HG03159 (cell line): ENCODE measurements at regions not wholly inside any gene's neighbourhood (a gene's known extent, or its start where the extent isn't known, plus 50 kb on each side); places are given as distances from the start of the nearest gene placed in this dataset.
A peak's percentile ranks its signal among the peaks of the same experiment; 100 is the strongest.
"Not testable (repeated sequence)": the region's sequence is repeated elsewhere in the genome, so short reads cannot be mapped to it uniquely, and the experiment has no call there.

Experiments
- ATAC-seq: cut with Tn5 transposase; IDR thresholded peaks from one replicate; pipeline ENCODE4 v1.9.1; 2021; ENCODE audit warnings: mild to moderate bottlenecking, moderate library complexity; ENCODE audit not compliant: unreplicated experiment

DNA sequence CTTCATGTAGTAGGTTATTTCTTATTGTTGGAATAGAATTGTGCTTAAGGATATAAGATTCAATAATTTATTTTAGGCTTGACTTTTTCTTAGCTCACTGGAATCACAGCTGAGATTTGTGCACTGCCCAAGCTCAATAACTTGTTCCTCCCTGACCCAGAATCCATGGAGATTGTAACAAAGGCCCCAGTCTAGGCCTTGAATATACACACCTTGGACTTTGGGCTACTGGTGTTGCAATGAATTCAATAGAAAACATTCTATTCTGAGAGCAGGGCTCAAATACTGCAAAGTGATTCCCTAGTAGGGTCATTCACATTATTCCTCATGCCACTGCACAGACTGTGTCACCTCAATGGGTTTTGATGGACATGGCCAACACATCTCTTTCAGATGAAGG is 352.4 kb downstream of the GALC start:
- ATAC-seq = no peak

DNA sequence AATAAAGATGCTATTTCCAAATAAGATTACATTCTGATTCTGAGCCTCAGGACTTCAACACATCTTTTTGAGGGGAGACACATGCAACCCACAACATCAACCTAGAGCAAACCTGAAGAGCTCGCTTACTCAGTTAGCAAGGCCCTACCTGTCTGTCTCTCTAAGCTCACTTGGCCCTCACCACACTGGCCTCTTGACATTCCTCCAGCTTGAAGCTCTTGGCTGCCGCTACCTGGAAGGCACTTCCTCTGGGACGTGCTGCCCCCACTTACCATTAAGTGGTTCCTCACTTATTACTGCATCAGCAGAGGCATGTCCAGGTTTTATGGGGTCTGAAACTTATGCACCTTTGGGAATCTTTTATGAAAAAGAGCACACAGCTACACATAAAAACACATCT is 354.8 kb downstream of the GALC start:
- no peak for ATAC-seq

DNA sequence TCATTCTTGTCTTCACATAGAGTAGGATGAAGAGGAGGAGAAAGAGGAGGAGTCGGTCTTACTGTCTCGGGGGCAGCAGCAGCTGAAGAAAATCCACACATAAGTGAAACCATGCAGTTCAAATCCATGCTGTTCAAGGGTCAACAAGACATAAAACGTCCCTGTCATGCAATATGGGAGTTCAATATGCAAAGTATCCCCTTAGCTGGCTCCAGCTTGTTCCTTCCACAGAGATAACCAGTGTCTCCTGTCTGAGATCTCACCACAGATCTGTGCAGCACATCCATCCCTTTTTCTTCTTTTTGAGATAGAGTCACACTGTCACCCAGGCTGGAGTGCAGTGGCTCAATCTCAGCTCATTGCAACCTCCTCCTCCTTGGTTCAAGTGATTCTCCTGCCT is 357.5 kb downstream of the GALC start:
- ATAC-seq = no peak

DNA sequence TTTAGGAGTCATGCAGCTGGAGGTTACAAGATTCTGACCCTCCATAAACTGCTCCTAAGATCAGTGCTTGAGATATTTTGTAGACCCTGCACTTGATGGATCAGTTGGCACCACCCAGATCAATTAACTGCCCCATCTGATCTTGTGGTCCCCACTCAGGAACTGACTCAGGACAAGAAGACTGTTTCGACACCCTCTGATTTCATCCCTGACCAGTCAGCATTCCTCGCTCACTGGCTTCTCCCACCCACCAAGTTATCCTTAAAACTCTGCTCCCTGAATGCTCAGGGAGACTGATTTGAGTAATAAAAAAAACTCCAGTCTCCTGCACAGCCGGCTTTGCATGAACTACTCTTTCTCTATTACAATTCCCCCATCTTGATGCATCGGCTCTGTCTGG is 360.2 kb downstream of the GALC start:
- no peak for ATAC-seq

DNA sequence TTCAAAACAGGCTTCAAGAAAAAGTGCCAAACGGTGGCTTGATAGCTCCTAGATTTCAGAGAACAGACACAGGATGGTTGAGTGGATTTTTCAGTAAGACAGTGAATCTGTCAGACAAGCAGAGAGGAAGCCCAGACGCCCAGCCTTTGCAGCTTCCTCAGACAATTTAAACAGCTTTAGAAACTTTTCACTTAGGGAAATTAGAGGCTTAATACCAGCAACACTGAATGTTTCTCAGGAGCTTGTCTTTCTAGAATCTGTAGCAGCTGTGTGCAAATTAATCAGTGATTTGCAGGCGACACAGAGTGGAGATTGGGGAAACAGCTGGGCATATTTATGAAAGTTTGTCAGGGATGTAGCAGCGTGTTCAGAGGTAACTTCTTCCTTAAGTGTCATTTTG is 362.1 kb downstream of the GALC start:
- no peak for ATAC-seq

DNA sequence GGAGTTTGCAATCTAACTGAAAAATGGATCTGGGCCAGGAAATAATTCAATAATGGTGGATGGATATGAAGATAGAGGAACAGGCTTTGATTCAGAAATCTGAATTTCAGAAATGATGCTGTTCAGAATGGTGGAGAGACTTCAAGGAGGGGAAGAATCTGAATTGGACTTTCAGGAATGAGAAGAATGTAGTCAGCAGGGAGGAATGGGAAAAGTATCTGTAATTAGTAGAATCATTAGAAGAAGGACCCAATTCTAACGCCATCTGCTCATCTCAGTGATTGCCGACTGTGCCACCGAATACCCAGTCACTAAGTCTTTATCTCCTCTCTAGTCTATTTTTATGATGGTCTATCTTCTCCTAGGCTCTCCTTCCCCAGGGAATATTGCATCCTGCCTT is 363.2 kb downstream of the GALC start:
- no peak for ATAC-seq

DNA sequence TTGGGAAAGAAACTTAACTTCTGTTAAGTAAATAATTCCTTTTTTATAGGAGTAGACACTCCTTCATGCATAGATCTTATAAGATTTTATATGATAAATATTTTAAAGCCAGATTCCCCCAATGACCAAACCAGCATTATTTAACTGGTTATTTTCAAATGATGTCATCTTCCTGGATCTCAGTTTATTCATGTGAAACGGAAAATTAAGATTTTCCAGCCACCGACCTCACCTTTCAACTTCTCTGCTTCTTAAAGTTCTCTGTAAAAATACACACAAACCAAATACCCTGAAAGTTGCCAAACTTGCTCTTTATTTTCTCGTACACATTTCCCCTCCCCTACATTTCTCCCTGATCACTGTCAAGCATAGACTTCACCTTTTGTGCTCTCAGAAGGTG is 364.2 kb downstream of the GALC start:
- ATAC-seq = no peak

DNA sequence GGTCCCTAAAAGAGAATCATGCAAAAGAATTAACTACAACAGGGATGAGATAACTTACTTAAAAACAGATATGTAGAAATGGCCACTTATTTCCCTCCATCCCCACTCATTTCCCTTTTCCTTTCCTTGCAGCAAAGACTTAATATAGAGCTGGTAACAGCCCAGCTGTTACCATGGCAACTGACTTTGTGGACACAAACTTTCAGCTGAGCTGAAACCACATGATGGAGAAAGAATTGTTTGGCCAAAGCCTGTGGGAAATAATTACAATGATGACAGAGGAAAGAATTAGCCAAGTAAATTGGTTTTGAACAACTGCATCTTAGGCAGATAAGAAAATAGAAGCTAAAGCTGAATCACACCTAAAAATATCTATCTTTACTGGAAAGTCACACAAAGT is 364.9 kb downstream of the GALC start:
- ATAC-seq = no peak

DNA sequence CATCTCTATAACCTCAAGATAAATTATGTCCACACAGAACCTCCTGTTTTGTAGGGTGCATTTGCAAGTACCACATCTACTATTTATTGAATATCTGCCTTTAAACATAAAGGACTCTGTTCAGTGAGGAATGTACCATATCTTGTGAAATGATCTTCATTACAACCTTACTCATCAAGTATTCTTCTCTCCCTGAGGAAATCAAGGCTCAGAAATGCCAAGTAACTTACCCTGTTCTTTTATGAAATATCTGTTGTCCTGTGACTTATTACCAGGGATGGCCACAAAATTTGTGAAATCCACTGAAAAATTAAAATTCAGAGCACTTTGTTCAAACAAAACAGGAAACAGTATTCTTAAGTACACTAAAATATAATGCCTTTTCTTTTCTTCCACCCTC is 366.7 kb downstream of the GALC start:
- no peak for ATAC-seq

DNA sequence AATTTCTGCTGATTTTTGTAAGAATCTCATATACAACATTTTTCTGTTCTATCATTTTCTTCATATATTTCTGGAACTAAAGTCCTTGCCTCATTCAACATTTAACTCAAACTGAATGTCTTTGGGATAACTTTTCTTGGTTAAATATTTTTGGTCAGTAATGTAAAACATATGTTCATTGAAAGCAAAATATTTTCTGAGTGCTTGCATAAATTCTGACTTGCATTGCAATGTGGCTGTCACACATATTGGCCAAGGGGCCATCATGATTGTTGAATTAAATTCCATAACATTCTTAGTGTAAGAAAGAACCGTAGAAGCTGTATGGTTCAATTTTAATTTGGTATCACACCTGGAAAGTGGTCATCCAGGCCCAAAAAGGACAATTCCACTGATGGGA is 369.4 kb downstream of the GALC start:
- no peak for ATAC-seq

DNA sequence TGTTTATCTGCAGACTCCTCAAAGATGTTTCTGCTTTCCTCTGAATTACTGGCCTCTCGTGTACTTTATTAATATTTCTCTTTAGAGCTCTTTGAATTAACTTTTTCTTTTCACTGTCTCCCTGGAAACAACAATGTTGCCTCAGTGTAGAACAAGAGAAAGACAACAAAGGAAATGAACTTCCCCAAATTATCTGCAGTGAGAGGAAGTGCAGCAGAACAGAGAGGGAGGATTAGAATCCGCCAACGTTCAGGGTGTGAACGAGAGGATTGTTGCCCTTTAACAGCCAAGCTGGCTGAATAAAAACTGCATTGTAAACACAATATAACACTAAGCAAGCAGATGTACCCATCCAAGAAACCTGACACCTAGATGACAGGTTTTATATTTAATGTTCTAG is 375.9 kb downstream of the GALC start:
- no peak for ATAC-seq

DNA sequence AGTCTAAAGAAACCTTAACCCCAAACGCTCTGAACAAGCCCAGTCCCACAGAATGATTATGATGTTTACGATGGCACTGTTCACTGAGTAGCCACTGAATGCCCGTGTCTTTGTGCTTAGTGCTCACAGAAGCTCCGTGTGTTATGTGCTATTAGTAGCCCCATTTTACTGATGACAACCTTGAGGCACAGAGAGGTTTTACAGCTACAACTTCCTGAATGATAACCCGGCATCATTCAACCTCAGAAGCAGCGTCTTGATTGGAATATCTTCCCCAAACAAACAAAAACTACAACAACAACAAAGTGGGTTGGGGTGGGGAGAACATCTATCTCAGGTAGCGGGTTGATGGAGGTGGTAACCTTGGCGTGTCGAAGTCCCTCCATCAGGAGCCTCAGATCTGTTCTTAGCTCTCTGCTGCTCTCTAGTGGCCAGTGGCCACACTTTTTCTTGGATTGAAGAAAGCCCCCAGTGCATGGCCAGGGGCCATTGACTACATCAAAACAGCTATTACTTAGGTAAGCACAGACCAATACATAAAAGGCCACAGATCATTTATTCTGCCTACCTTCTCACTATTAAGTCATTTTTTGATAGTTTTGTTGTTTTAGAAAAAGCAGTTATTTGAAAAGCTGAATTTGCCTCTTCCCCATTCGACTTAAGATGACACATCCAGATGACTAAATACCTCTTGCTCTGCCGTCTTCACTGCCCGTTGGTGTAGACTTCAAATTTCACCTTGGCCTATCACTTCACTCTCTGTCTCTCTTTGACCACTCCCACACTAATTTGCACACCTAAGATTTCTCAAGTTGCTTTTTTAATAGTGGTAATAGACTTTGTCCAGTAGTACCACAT is 376.9 kb downstream of the GALC start:
- ATAC-seq = peak; percentile 95

DNA sequence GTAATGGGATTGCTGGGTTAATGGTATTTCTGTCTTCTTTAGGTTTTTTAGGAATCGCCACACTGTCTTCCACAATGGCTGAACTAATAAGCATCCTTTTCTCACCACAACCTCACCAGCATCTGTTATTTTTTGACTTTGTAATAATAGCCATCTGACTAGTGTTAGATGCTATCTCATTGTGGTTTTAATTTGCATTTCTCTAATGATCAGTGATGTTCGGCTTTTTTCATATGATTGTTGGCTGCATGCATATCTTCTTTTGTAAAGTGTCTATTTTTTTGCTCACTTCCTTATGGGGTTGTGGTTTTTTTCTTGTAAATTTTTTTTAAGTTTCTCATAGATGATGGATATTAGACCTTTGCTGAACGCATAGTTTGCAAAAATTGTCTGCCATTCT is 377.9 kb downstream of the GALC start:
- ATAC-seq = no peak

DNA sequence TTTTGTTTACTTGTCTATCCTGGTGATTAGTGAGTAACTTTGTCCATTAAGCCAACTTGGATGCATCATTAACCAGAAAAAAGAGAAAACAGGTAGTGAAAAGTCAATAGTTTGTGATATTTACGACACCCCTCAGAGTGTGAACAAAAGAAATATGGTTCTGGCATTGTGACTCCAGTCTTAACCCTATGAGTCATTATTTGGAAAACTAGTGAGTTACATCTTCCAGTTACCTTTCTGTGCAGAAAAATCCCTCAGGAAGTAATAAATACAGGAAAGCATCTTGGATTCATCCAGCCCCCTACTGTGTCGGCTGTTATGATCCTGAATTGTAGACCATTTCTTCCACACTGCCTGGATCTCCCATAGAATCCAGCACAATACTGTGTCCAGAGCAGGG is 379.1 kb downstream of the GALC start:
- no peak for ATAC-seq

DNA sequence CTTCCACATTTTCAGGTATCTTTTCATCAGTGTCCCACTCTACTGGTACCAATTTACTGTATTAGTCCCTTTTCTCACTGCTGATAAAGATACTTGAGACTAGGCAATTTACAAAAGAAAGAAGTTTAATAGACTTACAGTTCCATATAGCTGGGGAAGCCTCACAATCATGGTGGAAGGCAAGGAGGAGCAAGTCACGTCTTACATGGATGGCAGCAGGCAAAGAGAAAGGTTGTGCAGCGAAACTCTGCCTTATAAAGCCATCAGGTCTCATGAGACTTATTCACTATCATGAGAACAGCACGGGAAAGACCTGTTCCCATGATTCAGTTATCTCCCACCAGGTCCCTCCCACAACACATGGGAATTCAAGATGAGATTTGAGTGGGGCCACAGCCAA is 385.9 kb downstream of the GALC start:
- not testable (repeated sequence) for ATAC-seq

DNA sequence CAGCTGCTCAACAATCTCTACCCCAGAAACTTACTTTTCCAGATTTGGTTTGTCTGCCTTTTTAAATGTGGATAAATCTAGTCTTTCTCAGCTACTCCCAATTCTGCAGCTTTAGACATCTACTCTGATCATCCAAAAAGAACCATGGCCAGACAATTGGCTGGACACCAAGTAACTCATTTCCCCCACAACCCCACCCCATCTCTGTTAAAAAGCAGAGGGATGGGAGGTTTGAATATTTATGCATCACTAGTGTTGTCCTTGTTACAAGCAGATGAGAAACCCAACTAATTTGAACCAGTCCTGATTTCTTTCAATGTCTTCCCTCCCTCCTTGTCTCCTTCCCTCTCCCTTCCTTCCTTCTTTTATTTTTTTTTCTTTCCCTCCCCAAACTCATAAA is 391.9 kb downstream of the GALC start:
- no peak for ATAC-seq

DNA sequence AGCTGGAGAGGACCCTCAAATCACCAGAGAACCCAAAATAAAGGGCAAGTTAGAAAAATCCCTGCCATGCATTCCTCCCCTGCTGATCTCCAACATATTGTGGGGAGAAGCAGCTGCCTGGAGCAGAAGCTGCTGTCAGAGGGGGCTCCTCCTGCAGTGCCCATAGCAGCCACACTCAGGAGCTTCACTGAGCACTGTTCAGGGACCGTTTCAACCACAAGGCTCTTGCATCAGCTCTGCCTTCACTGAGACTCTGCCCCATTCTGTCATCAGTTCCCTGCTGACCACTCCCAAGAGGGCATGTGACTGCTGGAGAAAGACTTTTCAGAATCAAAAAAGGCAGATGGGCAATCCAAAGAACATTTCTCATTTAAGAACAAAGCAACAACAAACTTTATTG is 392.7 kb downstream of the GALC start:
- no peak for ATAC-seq

DNA sequence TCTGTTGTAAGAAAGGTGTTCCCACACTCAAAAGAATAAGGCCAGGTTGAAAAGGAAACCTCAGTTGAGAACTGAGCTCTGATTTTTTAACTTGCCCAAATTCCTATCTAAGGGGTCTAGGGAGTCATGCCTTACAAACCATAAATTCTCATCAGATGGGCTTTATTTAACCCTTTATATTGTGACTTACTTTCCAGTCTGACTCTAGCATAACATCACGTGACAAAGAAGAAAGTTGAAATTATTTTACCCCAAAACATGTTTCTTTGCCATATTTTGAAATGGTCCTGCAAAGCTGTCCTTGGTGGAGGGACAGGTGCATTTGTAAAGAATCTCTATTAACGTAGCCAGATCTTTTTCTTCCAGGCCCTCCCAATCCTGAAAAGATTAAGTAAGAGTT is 411.7 kb downstream of the GALC start:
- no peak for ATAC-seq

DNA sequence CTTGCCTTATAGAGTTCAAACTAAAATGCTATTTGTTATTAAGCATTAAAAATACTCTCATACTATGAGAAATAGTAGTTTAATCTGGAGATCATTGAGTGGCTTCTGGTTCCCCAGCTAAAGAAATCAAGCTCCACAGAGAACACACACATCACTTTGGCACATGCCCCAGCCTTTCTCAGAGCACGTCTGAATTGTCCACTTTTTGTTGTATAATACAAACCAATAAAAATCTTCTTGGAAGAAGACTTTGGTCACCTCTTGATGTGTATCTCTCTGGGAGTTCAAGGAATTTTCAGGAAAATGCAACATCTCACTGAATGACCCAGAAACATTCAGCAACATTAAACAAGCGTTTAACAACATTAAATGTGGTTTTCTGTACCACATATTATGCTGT is 413.9 kb downstream of the GALC start:
- ATAC-seq = no peak

DNA sequence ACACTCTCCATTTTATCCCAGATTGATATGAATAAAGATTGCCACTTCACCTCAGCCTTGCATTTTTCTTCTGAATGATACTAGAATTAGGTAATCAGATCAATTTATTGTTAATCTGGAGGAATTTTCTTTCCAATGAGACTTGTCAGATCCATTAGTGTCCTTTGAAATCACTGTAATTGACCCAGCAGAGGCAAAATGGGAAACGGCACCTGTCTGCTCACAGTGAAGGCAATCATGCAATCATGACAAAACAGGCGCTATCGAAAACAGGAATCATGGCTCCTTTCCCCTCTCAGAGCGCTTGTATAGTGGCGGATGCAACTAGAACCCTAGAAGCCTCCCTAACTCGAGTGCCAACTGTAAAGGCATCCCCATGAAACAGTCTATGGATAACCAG is 417.6 kb downstream of the GALC start:
- no peak for ATAC-seq

DNA sequence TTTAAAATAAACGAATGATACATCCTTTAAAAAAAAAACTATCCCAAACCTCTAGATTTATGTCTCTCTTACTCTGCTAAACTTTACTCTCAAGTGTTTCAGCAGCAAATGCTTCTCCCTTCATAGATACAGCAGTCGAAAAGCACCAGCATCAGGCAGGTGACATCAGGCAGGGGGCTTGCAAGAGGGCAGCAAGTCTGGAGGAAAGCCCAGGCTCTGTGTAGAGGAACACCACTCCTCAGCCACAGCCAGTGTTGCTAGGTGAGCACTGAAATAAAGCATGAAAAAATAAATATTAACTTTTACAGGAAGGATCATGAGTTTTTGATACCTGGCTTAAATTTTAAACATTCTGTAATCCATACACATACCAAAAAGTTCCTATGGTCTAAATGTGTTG is 419.4 kb downstream of the GALC start:
- ATAC-seq = no peak

DNA sequence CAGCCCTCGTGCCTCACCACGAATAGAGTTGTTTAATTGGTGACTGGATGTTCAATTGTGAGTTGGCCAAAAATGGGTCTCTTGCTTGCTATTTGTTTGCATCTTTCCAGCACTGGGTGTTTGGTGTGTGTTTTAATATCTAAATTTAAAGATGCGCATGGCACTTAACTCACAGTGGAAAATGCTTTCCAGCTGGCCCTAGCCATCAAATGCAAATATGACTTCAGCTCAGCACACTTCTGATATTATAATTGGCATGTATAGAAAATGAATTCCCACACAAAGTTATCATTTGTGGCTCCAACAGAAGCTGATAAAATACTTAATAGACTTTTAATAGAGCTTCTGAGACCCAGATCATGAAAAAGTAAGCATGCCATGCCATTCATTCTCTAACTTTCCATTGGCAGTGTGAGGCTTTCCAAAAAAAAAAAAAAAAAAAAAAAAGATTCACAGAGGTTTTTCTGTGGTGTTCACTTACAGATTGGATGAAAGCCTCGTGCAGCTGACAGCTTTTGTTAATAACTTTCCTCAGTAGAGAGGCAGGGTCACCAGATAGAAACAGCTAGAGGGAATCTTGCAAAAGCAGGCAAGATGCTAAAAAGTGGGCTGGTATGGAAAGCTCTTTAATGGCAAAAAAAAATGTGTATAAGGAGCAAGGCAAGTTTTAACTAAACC is 425.2 kb downstream of the GALC start:
- ATAC-seq = no peak

DNA sequence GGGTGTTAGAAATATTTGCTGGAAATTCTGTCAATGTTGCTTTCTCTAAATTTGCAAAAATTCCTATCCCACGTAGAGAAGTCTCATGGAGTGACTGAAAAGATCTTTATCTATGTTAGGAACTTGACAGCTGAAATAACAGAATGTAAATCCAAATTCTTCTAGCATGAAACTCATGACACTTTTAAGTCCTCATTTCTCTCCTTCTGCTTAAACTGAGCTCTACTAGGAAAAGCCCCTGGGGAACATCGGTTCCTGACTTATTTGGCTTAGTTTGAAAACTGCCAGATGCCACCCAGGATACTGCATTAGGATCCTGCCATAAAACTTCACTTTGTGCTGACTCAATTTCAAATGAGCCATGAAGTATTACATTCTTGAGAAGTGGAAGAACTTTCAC is 426.0 kb downstream of the GALC start:
- no peak for ATAC-seq
